BLaER1 (cell line): ENCODE measurements at regions not wholly inside any gene's neighbourhood (a gene's known extent, or its start where the extent isn't known, plus 50 kb on each side); places are given as distances from the start of the nearest gene placed in this dataset.
"Not testable (repeated sequence)": the region's sequence is repeated elsewhere in the genome, so short reads cannot be mapped to it uniquely, and the experiment has no call there.

ENCODE experiments used
- H3K27ac ChIP-seq: shearing (Covaris generic); formaldehyde crosslinking; 2 replicates; pipeline ENCODE4 v1.8.1; 2022
- H3K27me3 ChIP-seq: shearing (Covaris generic); formaldehyde crosslinking; 2 replicates; pipeline ENCODE4 v1.8.1; 2022
- H3K36me3 ChIP-seq: shearing (Covaris generic); formaldehyde crosslinking; 2 replicates; pipeline ENCODE4 v1.8.1; 2022
- H3K4me1 ChIP-seq: shearing (Covaris generic); formaldehyde crosslinking; 2 replicates; pipeline ENCODE4 v1.8.1; 2022
- H3K4me2 ChIP-seq: shearing (Covaris generic); formaldehyde crosslinking; 2 replicates; pipeline ENCODE4 v1.8.1; 2022
- H3K4me3 ChIP-seq: shearing (Covaris generic); formaldehyde crosslinking; 2 replicates; pipeline ENCODE4 v1.8.1; 2022
- H3K9ac ChIP-seq: shearing (Covaris generic); formaldehyde crosslinking; 2 replicates; pipeline ENCODE4 v1.8.1; 2022
- H3K9me3 ChIP-seq: shearing (Covaris generic); formaldehyde crosslinking; 2 replicates; pipeline ENCODE4 v1.8.1; 2022
- H4K20me1 ChIP-seq: shearing (Covaris generic); formaldehyde crosslinking; 2 replicates; pipeline ENCODE4 v1.8.1; 2022
- Cebpa-rat ChIP-seq: shearing (Covaris generic); IDR thresholded peaks from 2 replicates; pipeline ENCODE4 v1.8.1; 2022

GRCh38 chrX:112266136-112266535 lies 183.6 kb upstream of the TRPC5 start:
- no peaks in the 10 kb centered on the region for H3K9me3 ChIP-seq

GRCh38 chrX:112259375-112259774 lies 176.8 kb upstream of the TRPC5 start:
- no peak overlapping the region for H3K9ac ChIP-seq
- no peak for TF ChIP-seq Cebpa-rat
- no peak overlapping the region for H3K4me2 ChIP-seq
- H3K27ac ChIP-seq, result no peak overlapping the region
- no peaks in the 10 kb centered on the region for H3K9me3 ChIP-seq
- H3K4me1 ChIP-seq, result no peaks in the 10 kb centered on the region
- no peaks in the 10 kb centered on the region for H3K36me3 ChIP-seq
- no peaks in the 10 kb centered on the region for H4K20me1 ChIP-seq
- H3K27me3 ChIP-seq, result peaks cover 40% of the 10 kb centered on the region; the same call in 1 of the 2 replicates
- no peak overlapping the region for H3K4me3 ChIP-seq

More at GRCh38 chrX:112266136-112266535, 183.6 kb upstream of the TRPC5 start:
- Histone ChIP-seq H3K36me3 (no peaks in the 10 kb centered on the region), H3K9ac (no peak overlapping the region), H3K27ac (no peak overlapping the region), H3K4me1 (no peaks in the 10 kb centered on the region), H3K27me3 (peaks cover 73% of the 10 kb centered on the region), H3K4me2 (no peak overlapping the region), H3K4me3 (no peak overlapping the region), H4K20me1 (no peaks in the 10 kb centered on the region; the same call in 1 of the 2 replicates)
- no peak for TF ChIP-seq Cebpa-rat

- Histone ChIP-seq H3K9ac (no peak overlapping the region), H3K27me3 (peaks cover 53% of the 10 kb centered on the region), H3K27ac (no peak overlapping the region), H3K4me1 (no peaks in the 10 kb centered on the region), H3K4me3 (no peak overlapping the region), H3K4me2 (no peak overlapping the region), H4K20me1 (no peaks in the 10 kb centered on the region), H3K36me3 (no peaks in the 10 kb centered on the region), H3K9me3 (no peaks in the 10 kb centered on the region)
- TF ChIP-seq Cebpa-rat, result no peak
These were observed 172.3 kb upstream of the TRPC5 start for GRCh38 chrX:112254896-112255295.

- no peak overlapping the region for H3K9ac ChIP-seq
- no peak overlapping the region for H3K27ac ChIP-seq
- H3K4me2 ChIP-seq, result no peak overlapping the region
- H3K4me3 ChIP-seq, result no peak overlapping the region
- no peaks in the 10 kb centered on the region for H3K4me1 ChIP-seq
- H3K36me3 ChIP-seq, result no peaks in the 10 kb centered on the region
- no peak for TF ChIP-seq Cebpa-rat
- no peaks in the 10 kb centered on the region for H4K20me1 ChIP-seq
- peaks cover 6% of the 10 kb centered on the region; the same call in 1 of the 2 replicates for H3K9me3 ChIP-seq
- H3K27me3 ChIP-seq, result peaks cover 72% of the 10 kb centered on the region
These were observed 165.1 kb upstream of the TRPC5 start for GRCh38 chrX:112247714-112248113.

- Histone ChIP-seq H3K9ac (no peak overlapping the region), H3K4me1 (peaks cover 8% of the 10 kb centered on the region; the same call in 1 of the 2 replicates), H3K9me3 (no peaks in the 10 kb centered on the region), H3K36me3 (no peaks in the 10 kb centered on the region), H3K27me3 (peaks cover 73% of the 10 kb centered on the region), H3K4me3 (no peak overlapping the region), H3K4me2 (no peak overlapping the region), H4K20me1 (no peaks in the 10 kb centered on the region), H3K27ac (no peak overlapping the region)
- no peak for TF ChIP-seq Cebpa-rat
These were observed 153.0 kb upstream of the TRPC5 start for GRCh38 chrX:112235547-112235946.

GRCh38 chrX:112233164-112233563 lies 150.6 kb upstream of the TRPC5 start:
- no peak overlapping the region for H3K27ac ChIP-seq
- H3K9me3 ChIP-seq, result no peaks in the 10 kb centered on the region
- H3K27me3 ChIP-seq, result peaks cover 76% of the 10 kb centered on the region

GRCh38 chrX:112226795-112227194 lies 144.2 kb upstream of the TRPC5 start:
- peaks cover 78% of the 10 kb centered on the region for H3K27me3 ChIP-seq
- not testable (repeated sequence) for H3K36me3 ChIP-seq, H3K9me3 ChIP-seq, H3K4me2 ChIP-seq, H4K20me1 ChIP-seq, H3K9ac ChIP-seq, H3K4me3 ChIP-seq, H3K4me1 ChIP-seq, H3K27ac ChIP-seq

More at GRCh38 chrX:112233164-112233563, 150.6 kb upstream of the TRPC5 start:
- no peaks in the 10 kb centered on the region for H3K36me3 ChIP-seq
- H3K4me3 ChIP-seq, result no peak overlapping the region
- no peak for TF ChIP-seq Cebpa-rat
- H3K4me2 ChIP-seq, result no peak overlapping the region
- H3K4me1 ChIP-seq, result peaks cover 8% of the 10 kb centered on the region; the same call in 1 of the 2 replicates
- H3K9ac ChIP-seq, result no peak overlapping the region
- no peaks in the 10 kb centered on the region for H4K20me1 ChIP-seq

GRCh38 chrX:112223391-112223790 lies 140.8 kb upstream of the TRPC5 start:
- H3K36me3 ChIP-seq, result no peaks in the 10 kb centered on the region
- no peak overlapping the region for H3K27ac ChIP-seq
- TF ChIP-seq Cebpa-rat, result no peak
- H3K4me1 ChIP-seq, result no peaks in the 10 kb centered on the region
- H4K20me1 ChIP-seq, result no peaks in the 10 kb centered on the region
- H3K27me3 ChIP-seq, result peaks cover 79% of the 10 kb centered on the region
- no peak overlapping the region for H3K9ac ChIP-seq
- no peak overlapping the region for H3K4me3 ChIP-seq
- H3K4me2 ChIP-seq, result no peak overlapping the region
- no peaks in the 10 kb centered on the region for H3K9me3 ChIP-seq

- Histone ChIP-seq H4K20me1 (no peaks in the 10 kb centered on the region), H3K36me3 (no peaks in the 10 kb centered on the region), H3K9me3 (no peaks in the 10 kb centered on the region), H3K4me2 (no peak overlapping the region), H3K27me3 (peaks cover 67% of the 10 kb centered on the region), H3K9ac (no peak overlapping the region), H3K4me1 (no peaks in the 10 kb centered on the region), H3K4me3 (no peak overlapping the region), H3K27ac (no peak overlapping the region)
- TF ChIP-seq Cebpa-rat, result no peak
These were observed 135.8 kb upstream of the TRPC5 start for GRCh38 chrX:112218388-112218787.

- H3K4me1 ChIP-seq, result no peaks in the 10 kb centered on the region
- no peaks in the 10 kb centered on the region for H4K20me1 ChIP-seq
- no peak overlapping the region for H3K9ac ChIP-seq
- H3K4me2 ChIP-seq, result no peak overlapping the region
- H3K9me3 ChIP-seq, result no peaks in the 10 kb centered on the region
- H3K4me3 ChIP-seq, result no peak overlapping the region
- no peak for TF ChIP-seq Cebpa-rat
- H3K36me3 ChIP-seq, result no peaks in the 10 kb centered on the region
- peaks cover 79% of the 10 kb centered on the region for H3K27me3 ChIP-seq
- H3K27ac ChIP-seq, result no peak overlapping the region
These were observed 128.9 kb upstream of the TRPC5 start for GRCh38 chrX:112211459-112211858.

- Histone ChIP-seq H3K4me2 (no peak overlapping the region), H3K9ac (no peak overlapping the region), H3K4me1 (no peaks in the 10 kb centered on the region), H3K4me3 (no peak overlapping the region), H3K36me3 (no peaks in the 10 kb centered on the region), H3K27ac (no peak overlapping the region), H4K20me1 (no peaks in the 10 kb centered on the region), H3K27me3 (peaks cover 82% of the 10 kb centered on the region), H3K9me3 (no peaks in the 10 kb centered on the region)
- no peak for TF ChIP-seq Cebpa-rat
These were observed 115.3 kb upstream of the TRPC5 start for GRCh38 chrX:112197840-112198239.
